NB4 (cell line): ENCODE measurements at regions not wholly inside any gene's neighbourhood (a gene's known extent, or its start where the extent isn't known, plus 50 kb on each side); places are given as distances from the start of the nearest gene placed in this dataset.

Experiments
- POLR2A ChIP-seq: IDR thresholded peaks from 2 replicates; pipeline ENCODE4 v1.6.1; 2011; ENCODE audit warnings: mild to moderate bottlenecking; ENCODE audit not compliant: insufficient read length; ENCODE audit errors: extremely low read depth
- TF ChIP-seq, protein P1 (sequence below): IDR thresholded peaks from one replicate; pipeline ENCODE4 v1.5.1; 2012; ENCODE audit warnings: low read depth, low read length

DNA sequence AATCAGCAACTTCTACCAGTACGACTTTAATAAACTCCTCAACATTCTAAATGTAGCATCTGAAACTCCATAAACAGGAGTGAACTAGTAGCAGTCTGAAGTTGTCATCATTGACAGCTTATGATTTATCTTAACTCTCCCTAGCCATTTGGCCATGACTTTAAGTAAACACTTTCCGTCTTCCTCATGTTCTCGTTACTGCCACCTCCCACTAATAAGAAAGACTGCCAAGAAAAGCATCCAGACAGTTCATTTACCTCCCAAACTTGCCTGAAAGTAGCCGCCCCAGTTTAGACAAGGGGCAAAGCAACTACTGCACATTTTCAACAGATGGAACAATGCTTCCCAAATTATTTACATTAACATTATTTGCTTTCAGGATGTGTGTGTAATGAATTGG, 287.5 kb downstream of the OSR1 start:
- no peak for TF ChIP-seq POLR2A
- TF ChIP-seq, protein P1, sequence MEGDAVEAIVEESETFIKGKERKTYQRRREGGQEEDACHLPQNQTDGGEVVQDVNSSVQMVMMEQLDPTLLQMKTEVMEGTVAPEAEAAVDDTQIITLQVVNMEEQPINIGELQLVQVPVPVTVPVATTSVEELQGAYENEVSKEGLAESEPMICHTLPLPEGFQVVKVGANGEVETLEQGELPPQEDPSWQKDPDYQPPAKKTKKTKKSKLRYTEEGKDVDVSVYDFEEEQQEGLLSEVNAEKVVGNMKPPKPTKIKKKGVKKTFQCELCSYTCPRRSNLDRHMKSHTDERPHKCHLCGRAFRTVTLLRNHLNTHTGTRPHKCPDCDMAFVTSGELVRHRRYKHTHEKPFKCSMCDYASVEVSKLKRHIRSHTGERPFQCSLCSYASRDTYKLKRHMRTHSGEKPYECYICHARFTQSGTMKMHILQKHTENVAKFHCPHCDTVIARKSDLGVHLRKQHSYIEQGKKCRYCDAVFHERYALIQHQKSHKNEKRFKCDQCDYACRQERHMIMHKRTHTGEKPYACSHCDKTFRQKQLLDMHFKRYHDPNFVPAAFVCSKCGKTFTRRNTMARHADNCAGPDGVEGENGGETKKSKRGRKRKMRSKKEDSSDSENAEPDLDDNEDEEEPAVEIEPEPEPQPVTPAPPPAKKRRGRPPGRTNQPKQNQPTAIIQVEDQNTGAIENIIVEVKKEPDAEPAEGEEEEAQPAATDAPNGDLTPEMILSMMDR, result no peak
